ENCODE measurements at regions not wholly inside any gene's neighbourhood (a gene's known extent, or its start where the extent isn't known, plus 50 kb on each side); places are given as distances from the start of the nearest gene placed in this dataset.

- no peak for TF ChIP-seq POLR2A (IDR thresholded peaks at IDR 0.05; ENCODE audit: low read depth, low read length)
- TF ChIP-seq POLR2AphosphoS5 (IDR thresholded peaks at IDR 0.05; ENCODE audit: low read depth, low read length) = no peak
- no peak for TF ChIP-seq TAF1 (IDR thresholded peaks at IDR 0.05; ENCODE audit: borderline replicate concordance, low read depth, low read length)
These were observed 556.2 kb upstream of the FZD8 start for GRCh38 chr10:36198322-36198721.

Measured in GM12892 (cell line).